PC-3 (cell line): ENCODE measurements at regions not wholly inside any gene's neighbourhood (a gene's known extent, or its start where the extent isn't known, plus 50 kb on each side); places are given as distances from the start of the nearest gene placed in this dataset.

ENCODE experiments used
- EZH2 ChIP-seq: fragments of 300-600 bp; sonication (generic); IDR thresholded peaks from one replicate; pipeline ENCODE4 v1.6.1; 2017; ENCODE audit warnings: antibody characterized with exemption, mild to moderate bottlenecking, low read length; ENCODE audit not compliant: unreplicated experiment
- TF ChIP-seq, protein P1 (sequence below): fragments of 300-600 bp; sonication (generic); conservative IDR thresholded peaks from 2 replicates; pipeline ENCODE4 v1.5.1; 2017; ENCODE audit warnings: antibody characterized with exemption, low read depth, mild to moderate bottlenecking, low read length

DNA sequence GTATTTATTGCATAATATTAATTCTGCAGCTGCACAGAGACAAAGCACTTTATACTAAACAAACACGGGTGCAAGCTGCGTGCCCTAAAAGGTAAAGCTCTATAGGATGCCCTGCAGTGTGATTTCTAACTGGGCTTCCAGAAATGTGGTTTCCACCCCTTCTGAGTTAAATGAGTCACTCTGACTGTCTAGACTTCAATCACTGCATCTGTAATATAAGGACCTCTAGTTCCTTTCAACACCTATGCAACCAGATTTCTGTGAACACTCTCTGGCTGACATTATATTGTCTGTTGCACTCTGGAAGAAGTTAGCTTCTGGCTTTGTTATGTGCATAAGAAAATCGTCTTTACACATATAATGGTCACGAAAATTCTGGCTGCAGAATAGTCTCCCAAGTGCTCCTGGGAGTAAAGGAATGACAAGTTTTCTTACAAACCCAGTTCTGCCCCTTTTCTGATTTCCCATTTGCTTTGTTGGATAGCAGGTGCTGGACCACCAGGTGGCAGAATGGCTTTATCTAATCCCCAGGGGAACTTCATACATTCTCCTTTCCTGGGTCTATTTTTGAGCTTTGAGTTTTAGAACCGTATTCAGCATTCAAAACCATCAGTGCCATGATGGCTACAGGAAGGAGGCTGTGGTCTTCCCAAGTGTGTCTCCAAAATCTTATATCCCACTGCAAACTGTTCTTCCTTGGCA is 842.2 kb downstream of the STIM2 start:
- TF ChIP-seq, protein P1, sequence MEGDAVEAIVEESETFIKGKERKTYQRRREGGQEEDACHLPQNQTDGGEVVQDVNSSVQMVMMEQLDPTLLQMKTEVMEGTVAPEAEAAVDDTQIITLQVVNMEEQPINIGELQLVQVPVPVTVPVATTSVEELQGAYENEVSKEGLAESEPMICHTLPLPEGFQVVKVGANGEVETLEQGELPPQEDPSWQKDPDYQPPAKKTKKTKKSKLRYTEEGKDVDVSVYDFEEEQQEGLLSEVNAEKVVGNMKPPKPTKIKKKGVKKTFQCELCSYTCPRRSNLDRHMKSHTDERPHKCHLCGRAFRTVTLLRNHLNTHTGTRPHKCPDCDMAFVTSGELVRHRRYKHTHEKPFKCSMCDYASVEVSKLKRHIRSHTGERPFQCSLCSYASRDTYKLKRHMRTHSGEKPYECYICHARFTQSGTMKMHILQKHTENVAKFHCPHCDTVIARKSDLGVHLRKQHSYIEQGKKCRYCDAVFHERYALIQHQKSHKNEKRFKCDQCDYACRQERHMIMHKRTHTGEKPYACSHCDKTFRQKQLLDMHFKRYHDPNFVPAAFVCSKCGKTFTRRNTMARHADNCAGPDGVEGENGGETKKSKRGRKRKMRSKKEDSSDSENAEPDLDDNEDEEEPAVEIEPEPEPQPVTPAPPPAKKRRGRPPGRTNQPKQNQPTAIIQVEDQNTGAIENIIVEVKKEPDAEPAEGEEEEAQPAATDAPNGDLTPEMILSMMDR: peak; percentile 63
- no peak for TF ChIP-seq EZH2
